ENCODE measurements at regions not wholly inside any gene's neighbourhood (a gene's known extent, or its start where the extent isn't known, plus 50 kb on each side); places are given as distances from the start of the nearest gene placed in this dataset.

- H3K9me3 ChIP-seq (ENCODE audit: control insufficient read depth, insufficient read depth, low read depth, low read length) = no peaks in the 10 kb centered on the region
These were observed 77.6 kb upstream of the IRX1 start for GRCh38 chr5:3518051-3518450.

DNA sequence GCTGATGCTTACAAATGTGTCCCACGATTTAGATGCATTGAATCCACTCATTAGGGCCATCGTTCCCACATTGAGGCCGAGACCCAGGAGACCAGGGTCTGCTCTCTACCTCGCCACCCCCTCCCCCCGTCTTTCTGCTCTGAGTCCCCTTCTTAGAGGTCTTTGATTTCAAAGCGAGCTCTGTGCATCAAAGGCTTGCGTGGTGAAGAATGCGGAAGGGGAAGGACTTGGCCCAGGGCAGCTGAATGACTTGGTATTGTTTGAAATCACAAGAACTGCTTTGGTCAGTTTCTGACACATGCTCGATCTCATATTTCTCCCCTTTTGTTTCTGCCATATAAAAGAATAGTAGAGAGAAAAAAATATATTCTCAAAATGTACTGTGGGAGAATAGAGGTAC lies 78.3 kb upstream of the IRX1 start:
- no peaks in the 10 kb centered on the region for H3K9me3 ChIP-seq (ENCODE audit: control insufficient read depth, insufficient read depth, low read depth, low read length)
- no peaks in the 10 kb centered on the region for H3K36me3 ChIP-seq (ENCODE audit: control insufficient read depth, insufficient read depth, low read length)
- H3K9ac ChIP-seq (ENCODE audit: low read length) = no peak overlapping the region
- no peak overlapping the region for H3K27ac ChIP-seq (ENCODE audit: low read depth, low read length)
- no peaks in the 10 kb centered on the region; the same call in 1 of the 2 replicates for H3K4me1 ChIP-seq (ENCODE audit: control insufficient read depth, insufficient read depth, low read length)
- H3K4me3 ChIP-seq (ENCODE audit: low read depth, low read length) = no peak overlapping the region
- H3K27me3 ChIP-seq (ENCODE audit: control insufficient read depth, insufficient read depth, low read length) = no peaks in the 10 kb centered on the region

More at GRCh38 chr5:3518051-3518450, 77.6 kb upstream of the IRX1 start:
- no peak overlapping the region for H3K27ac ChIP-seq (ENCODE audit: low read depth, low read length)
- no peaks in the 10 kb centered on the region for H3K36me3 ChIP-seq (ENCODE audit: control insufficient read depth, insufficient read depth, low read length)
- H3K4me1 ChIP-seq (ENCODE audit: control insufficient read depth, insufficient read depth, low read length) = no peaks in the 10 kb centered on the region; the same call in 1 of the 2 replicates
- no peak overlapping the region for H3K4me3 ChIP-seq (ENCODE audit: low read depth, low read length)
- no peaks in the 10 kb centered on the region for H3K27me3 ChIP-seq (ENCODE audit: control insufficient read depth, insufficient read depth, low read length)
- H3K9ac ChIP-seq (ENCODE audit: low read length) = no peak overlapping the region

GRCh38 chr5:3512361-3513095 lies 83.1 kb upstream of the IRX1 start:
- H3K27ac ChIP-seq (ENCODE audit: low read depth, low read length) = no peak overlapping the region
- H3K4me3 ChIP-seq (ENCODE audit: low read depth, low read length) = no peak overlapping the region
- no peak overlapping the region for H3K9ac ChIP-seq (ENCODE audit: low read length)
- peaks cover 14% of the 10 kb centered on the region for H3K4me1 ChIP-seq (ENCODE audit: control insufficient read depth, insufficient read depth, low read length)
- H3K36me3 ChIP-seq (ENCODE audit: control insufficient read depth, insufficient read depth, low read length) = no peaks in the 10 kb centered on the region
- no peaks in the 10 kb centered on the region for H3K27me3 ChIP-seq (ENCODE audit: control insufficient read depth, insufficient read depth, low read length)
- peaks cover 21% of the 10 kb centered on the region for H3K9me3 ChIP-seq (ENCODE audit: control insufficient read depth, insufficient read depth, low read depth, low read length)

- Histone ChIP-seq H3K27ac (ENCODE audit: low read depth, low read length) (no peak overlapping the region), H3K27me3 (ENCODE audit: control insufficient read depth, insufficient read depth, low read length) (no peaks in the 10 kb centered on the region), H3K9ac (ENCODE audit: low read length) (no peak overlapping the region), H3K4me3 (ENCODE audit: low read depth, low read length) (no peak overlapping the region), H3K4me1 (ENCODE audit: control insufficient read depth, insufficient read depth, low read length) (peaks cover 14% of the 10 kb centered on the region), H3K36me3 (ENCODE audit: control insufficient read depth, insufficient read depth, low read length) (no peaks in the 10 kb centered on the region), H3K9me3 (ENCODE audit: control insufficient read depth, insufficient read depth, low read depth, low read length) (peaks cover 21% of the 10 kb centered on the region)
These were observed 83.7 kb upstream of the IRX1 start for GRCh38 chr5:3511934-3512333.

DNA sequence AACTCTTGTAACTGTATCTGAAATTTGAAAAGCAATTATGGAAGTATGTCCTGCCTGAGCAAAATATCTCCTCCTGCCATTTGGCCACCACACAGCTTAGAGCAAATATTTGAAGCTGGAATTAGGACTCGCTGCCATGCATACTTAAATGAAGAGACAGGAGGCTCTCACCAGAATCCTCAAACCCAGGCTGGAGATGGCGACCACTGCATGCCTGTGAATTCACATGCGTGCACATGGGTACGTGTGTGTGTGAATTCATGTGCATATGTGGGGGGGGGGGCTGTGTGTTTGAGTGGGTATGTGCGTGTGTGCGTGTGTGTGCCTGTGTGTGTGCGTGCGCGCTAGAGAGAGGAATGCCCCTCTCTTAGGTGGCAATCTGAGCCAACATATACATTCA lies 84.1 kb upstream of the IRX1 start:
- H3K36me3 ChIP-seq (ENCODE audit: control insufficient read depth, insufficient read depth, low read length) = no peaks in the 10 kb centered on the region
- H3K9me3 ChIP-seq (ENCODE audit: control insufficient read depth, insufficient read depth, low read depth, low read length) = peaks cover 21% of the 10 kb centered on the region
- H3K9ac ChIP-seq (ENCODE audit: low read length) = no peak overlapping the region
- peaks cover 14% of the 10 kb centered on the region for H3K4me1 ChIP-seq (ENCODE audit: control insufficient read depth, insufficient read depth, low read length)
- H3K27me3 ChIP-seq (ENCODE audit: control insufficient read depth, insufficient read depth, low read length) = no peaks in the 10 kb centered on the region
- no peak overlapping the region for H3K4me3 ChIP-seq (ENCODE audit: low read depth, low read length)
- no peak overlapping the region for H3K27ac ChIP-seq (ENCODE audit: low read depth, low read length)

DNA sequence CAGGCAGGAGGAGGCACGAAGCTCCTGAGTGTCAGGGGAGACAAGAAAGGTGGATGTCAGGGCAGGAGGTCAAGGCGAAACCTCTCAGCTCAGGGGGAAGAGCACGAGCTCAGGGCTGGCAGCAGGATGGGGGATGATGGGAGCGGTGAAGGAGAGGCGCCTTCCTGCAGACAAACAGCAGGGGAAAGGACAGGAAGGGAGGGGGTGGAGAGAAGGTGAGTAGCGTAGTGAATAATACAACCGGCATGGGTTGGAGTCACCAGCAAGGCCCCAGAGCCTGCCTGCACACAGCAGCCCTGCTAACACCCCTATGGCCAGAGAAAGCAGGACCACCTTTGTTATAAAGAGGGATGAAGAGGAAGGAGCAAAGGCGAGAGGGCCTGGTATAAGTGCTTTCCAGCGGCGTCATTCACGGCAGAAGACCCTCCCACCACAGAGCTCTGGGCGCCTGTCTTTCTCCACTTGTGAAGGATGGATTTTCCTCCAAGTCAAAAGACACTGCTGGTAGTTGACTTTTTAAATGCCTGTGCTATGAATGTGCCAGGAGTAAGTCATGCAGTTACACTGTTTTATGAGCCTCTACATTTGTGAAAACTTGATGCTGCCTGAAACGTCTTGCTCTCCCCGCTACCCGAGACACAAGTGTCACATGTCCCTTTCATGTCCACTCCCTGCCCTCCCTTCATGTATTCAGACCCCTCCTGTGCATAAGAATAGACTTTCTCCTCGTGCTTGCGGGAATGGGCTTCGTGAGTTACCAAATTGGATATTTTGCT lies 84.8 kb upstream of the IRX1 start:
- H3K4me1 ChIP-seq (ENCODE audit: control insufficient read depth, insufficient read depth, low read length) = peaks cover 14% of the 10 kb centered on the region
- no peaks in the 10 kb centered on the region for H3K27me3 ChIP-seq (ENCODE audit: control insufficient read depth, insufficient read depth, low read length)
- no peak overlapping the region for H3K9ac ChIP-seq (ENCODE audit: low read length)
- H3K36me3 ChIP-seq (ENCODE audit: control insufficient read depth, insufficient read depth, low read length) = no peaks in the 10 kb centered on the region
- no peak overlapping the region for H3K4me3 ChIP-seq (ENCODE audit: low read depth, low read length)
- H3K9me3 ChIP-seq (ENCODE audit: control insufficient read depth, insufficient read depth, low read depth, low read length) = peaks cover 21% of the 10 kb centered on the region
- no peak overlapping the region for H3K27ac ChIP-seq (ENCODE audit: low read depth, low read length)

DNA sequence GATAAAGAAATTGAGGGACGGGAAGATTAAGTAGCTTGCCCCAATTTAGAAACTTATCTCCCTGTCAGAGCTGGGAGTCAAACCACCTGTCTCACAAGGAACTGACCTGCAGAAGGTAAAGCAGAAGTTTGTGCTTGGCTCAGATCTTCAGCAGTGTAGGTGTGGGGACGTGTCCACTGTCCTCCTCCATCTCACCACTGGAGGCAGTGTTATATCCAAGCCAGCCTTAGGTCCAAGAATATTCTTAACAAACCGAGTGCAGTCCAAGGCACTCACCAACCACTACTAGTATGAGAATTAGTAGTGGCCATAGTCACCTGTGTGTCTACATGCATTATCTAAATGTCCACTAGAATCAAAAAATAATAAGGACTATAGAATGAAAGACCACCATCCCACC lies 86.3 kb upstream of the IRX1 start:
- H3K4me3 ChIP-seq (ENCODE audit: low read depth, low read length) = no peak overlapping the region
- no peak overlapping the region for H3K9ac ChIP-seq (ENCODE audit: low read length)
- no peaks in the 10 kb centered on the region for H3K36me3 ChIP-seq (ENCODE audit: control insufficient read depth, insufficient read depth, low read length)
- peaks cover 21% of the 10 kb centered on the region for H3K9me3 ChIP-seq (ENCODE audit: control insufficient read depth, insufficient read depth, low read depth, low read length)
- peaks cover 14% of the 10 kb centered on the region for H3K4me1 ChIP-seq (ENCODE audit: control insufficient read depth, insufficient read depth, low read length)
- no peaks in the 10 kb centered on the region for H3K27me3 ChIP-seq (ENCODE audit: control insufficient read depth, insufficient read depth, low read length)
- no peak overlapping the region for H3K27ac ChIP-seq (ENCODE audit: low read depth, low read length)

DNA sequence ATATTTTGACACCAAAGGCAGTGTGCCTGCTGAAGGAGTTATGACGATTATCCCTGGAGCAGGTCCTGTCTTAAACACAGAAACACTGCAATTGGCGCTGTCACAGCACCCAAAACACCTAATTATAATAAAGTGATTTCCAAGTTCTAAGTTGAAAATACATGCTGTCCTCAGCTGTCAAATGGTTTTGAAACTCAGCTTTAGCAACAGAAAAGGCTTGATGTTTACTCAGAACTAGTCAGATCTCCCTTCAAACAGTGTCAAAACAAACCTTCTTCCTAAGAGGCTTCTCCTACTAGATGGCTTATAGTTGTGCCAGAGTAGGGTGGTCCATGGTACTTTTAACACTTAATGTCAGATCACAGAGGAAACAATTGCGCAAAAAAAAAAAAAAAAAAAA lies 87.2 kb upstream of the IRX1 start:
- no peak overlapping the region for H3K27ac ChIP-seq (ENCODE audit: low read depth, low read length)
- H3K9ac ChIP-seq (ENCODE audit: low read length) = no peak overlapping the region
- H3K27me3 ChIP-seq (ENCODE audit: control insufficient read depth, insufficient read depth, low read length) = no peaks in the 10 kb centered on the region
- H3K4me1 ChIP-seq (ENCODE audit: control insufficient read depth, insufficient read depth, low read length) = peaks cover 14% of the 10 kb centered on the region
- peaks cover 21% of the 10 kb centered on the region for H3K9me3 ChIP-seq (ENCODE audit: control insufficient read depth, insufficient read depth, low read depth, low read length)
- H3K36me3 ChIP-seq (ENCODE audit: control insufficient read depth, insufficient read depth, low read length) = no peaks in the 10 kb centered on the region
- no peak overlapping the region for H3K4me3 ChIP-seq (ENCODE audit: low read depth, low read length)

DNA sequence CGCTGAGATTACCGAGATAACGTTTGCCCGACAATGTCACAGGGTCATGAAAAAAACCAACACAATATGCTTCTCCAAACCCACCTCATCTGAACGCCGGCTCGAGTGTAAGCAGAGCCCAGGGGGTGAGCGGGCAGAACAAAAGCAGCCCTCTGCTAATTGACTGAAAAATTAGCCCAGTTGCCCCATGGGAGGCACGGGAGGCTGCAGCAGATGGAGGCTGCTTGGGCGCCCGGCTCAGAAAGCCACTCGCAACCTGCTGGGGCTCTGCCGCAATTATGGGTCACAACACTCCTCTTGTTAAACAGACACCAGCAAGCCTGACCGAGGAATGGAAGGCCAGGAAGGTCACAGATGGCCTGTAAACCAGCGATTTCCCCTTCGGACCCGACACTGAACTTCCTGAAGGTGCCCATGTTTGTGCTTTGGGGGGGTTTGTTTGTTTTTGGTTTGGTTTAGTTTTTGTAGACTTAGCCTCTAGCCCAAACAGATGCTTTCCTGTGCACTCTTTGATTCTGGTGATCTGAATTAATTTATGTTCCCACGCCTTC lies 104.6 kb upstream of the IRX1 start:
- no peak overlapping the region for H3K27ac ChIP-seq (ENCODE audit: low read depth, low read length)
- H3K36me3 ChIP-seq (ENCODE audit: control insufficient read depth, insufficient read depth, low read length) = no peaks in the 10 kb centered on the region
- H3K9ac ChIP-seq (ENCODE audit: low read length) = no peak overlapping the region
- no peak overlapping the region for H3K4me3 ChIP-seq (ENCODE audit: low read depth, low read length)
- no peaks in the 10 kb centered on the region for H3K9me3 ChIP-seq (ENCODE audit: control insufficient read depth, insufficient read depth, low read depth, low read length)
- H3K27me3 ChIP-seq (ENCODE audit: control insufficient read depth, insufficient read depth, low read length) = no peaks in the 10 kb centered on the region
- no peaks in the 10 kb centered on the region for H3K4me1 ChIP-seq (ENCODE audit: control insufficient read depth, insufficient read depth, low read length)

DNA sequence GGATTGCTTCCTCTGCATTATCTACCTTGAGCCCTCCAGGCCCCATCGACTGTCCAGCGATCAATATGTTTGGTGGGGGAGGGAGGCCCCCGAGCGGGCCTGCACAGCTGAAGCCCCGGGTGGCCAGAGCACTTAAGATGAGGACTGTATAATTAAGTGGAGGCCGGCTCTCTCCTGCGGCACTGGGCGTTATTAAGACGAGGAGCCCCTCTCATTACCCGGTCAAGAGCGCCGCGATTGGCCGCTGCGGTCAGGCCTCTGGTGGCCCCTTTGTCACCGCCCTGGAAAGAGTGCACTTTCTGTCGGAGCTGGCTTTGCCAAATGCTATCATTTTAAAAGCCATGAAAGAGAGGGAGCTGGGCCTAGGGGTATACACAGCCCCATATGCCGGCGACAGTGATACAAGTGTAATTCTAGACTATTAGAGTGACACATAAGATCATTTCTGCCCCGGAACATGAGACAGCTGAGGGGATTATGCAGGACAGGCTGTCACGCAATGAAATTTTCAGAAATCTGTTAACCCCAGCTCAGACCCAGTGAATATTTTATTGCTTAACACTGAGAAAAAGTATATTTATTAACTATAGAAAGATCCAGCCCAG lies 106.3 kb upstream of the IRX1 start:
- Histone ChIP-seq H3K27ac (ENCODE audit: low read depth, low read length) (no peak overlapping the region), H3K4me1 (ENCODE audit: control insufficient read depth, insufficient read depth, low read length) (no peaks in the 10 kb centered on the region), H3K27me3 (ENCODE audit: control insufficient read depth, insufficient read depth, low read length) (no peaks in the 10 kb centered on the region), H3K9ac (ENCODE audit: low read length) (no peak overlapping the region), H3K36me3 (ENCODE audit: control insufficient read depth, insufficient read depth, low read length) (no peaks in the 10 kb centered on the region), H3K9me3 (ENCODE audit: control insufficient read depth, insufficient read depth, low read depth, low read length) (no peaks in the 10 kb centered on the region), H3K4me3 (ENCODE audit: low read depth, low read length) (no peak overlapping the region)

- no peak overlapping the region for H3K4me3 ChIP-seq (ENCODE audit: low read depth, low read length)
- H3K36me3 ChIP-seq (ENCODE audit: control insufficient read depth, insufficient read depth, low read length) = no peaks in the 10 kb centered on the region
- H3K9me3 ChIP-seq (ENCODE audit: control insufficient read depth, insufficient read depth, low read depth, low read length) = no peaks in the 10 kb centered on the region
- H3K4me1 ChIP-seq (ENCODE audit: control insufficient read depth, insufficient read depth, low read length) = peaks cover 5% of the 10 kb centered on the region; the same call in 1 of the 2 replicates
- H3K27me3 ChIP-seq (ENCODE audit: control insufficient read depth, insufficient read depth, low read length) = no peaks in the 10 kb centered on the region
- H3K27ac ChIP-seq (ENCODE audit: low read depth, low read length) = no peak overlapping the region
- H3K9ac ChIP-seq (ENCODE audit: low read length) = no peak overlapping the region
These were observed 110.8 kb upstream of the IRX1 start for GRCh38 chr5:3484836-3485235.
